Liver (tissue), 3 donors: ENCODE measurements at regions not wholly inside any gene's neighbourhood (a gene's known extent, or its start where the extent isn't known, plus 50 kb on each side); places are given as distances from the start of the nearest gene placed in this dataset.
"Not testable (repeated sequence)": the region's sequence is repeated elsewhere in the genome, so short reads cannot be mapped to it uniquely, and the experiment has no call there.

Experiments
- CTCF ChIP-seq: fragments of 150-350 bp; IDR thresholded peaks from 2 replicates; pipeline ENCODE4 v1.5.1; 2017; ENCODE audit warnings: improper control_type of control experiment, low read depth, low read length; ENCODE audit not compliant: missing input control
- TAF1 ChIP-seq: conservative IDR thresholded peaks from 2 replicates; pipeline ENCODE4 v1.6.1; 2016; ENCODE audit warnings: antibody characterized with exemption, mild to moderate bottlenecking
- donor health status: healthy.
- donor health status: healthy.

- not testable (repeated sequence) for TF ChIP-seq CTCF, TAF1
Observed at GRCh38 chr5:176034407-176035200, 66.5 kb upstream of the THOC3 start.
